ENCODE measurements at regions not wholly inside any gene's neighbourhood (a gene's known extent, or its start where the extent isn't known, plus 50 kb on each side); places are given as distances from the start of the nearest gene placed in this dataset.

- no peak for DNase-seq
Measured at GRCh38 chr4:104815665-104816064, 321.0 kb upstream of the CXXC4 start.

DNA sequence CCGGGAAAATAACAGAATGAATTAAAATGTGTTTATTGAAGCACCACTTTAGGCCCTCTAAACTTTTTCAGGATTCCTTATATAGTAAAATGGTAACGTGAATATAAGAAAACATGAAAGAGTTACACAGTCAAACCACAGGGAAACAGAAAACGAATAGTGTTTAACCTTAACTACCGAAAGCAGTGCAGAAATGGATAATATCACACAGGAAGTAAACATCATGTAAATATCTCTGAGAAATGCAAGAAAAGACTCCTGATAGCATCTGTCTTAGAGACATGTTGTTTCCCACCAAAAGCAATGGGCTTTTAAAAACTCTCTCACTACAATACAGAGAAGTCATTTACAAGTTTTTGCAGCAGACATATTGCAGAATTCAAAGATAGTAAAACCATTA is 323.9 kb upstream of the CXXC4 start:
- Mint-ChIP-seq H3K36me3 (ENCODE audit: low read depth) (no peaks in the 10 kb centered on the region), H3K27me3 (ENCODE audit: low read depth, poor library complexity) (peaks cover 12% of the 10 kb centered on the region), H3K4me1 (no peaks in the 10 kb centered on the region), H3K9me3 (peaks cover 6% of the 10 kb centered on the region), H3K4me3 (no peak overlapping the region), H3K27ac (no peak overlapping the region)
- no peak for DNase-seq
- TF ChIP-seq CTCF (IDR thresholded peaks at IDR 0.05): no peak

More at GRCh38 chr4:104815665-104816064, 321.0 kb upstream of the CXXC4 start:
- H3K9me3 Mint-ChIP-seq: peaks cover 6% of the 10 kb centered on the region
- H3K4me3 Mint-ChIP-seq: no peak overlapping the region
- no peaks in the 10 kb centered on the region for H3K36me3 Mint-ChIP-seq (ENCODE audit: low read depth)
- no peaks in the 10 kb centered on the region for H3K4me1 Mint-ChIP-seq
- peaks cover 12% of the 10 kb centered on the region for H3K27me3 Mint-ChIP-seq (ENCODE audit: low read depth, poor library complexity)
- no peak overlapping the region for H3K27ac Mint-ChIP-seq
- TF ChIP-seq CTCF (IDR thresholded peaks at IDR 0.05): no peak

DNA sequence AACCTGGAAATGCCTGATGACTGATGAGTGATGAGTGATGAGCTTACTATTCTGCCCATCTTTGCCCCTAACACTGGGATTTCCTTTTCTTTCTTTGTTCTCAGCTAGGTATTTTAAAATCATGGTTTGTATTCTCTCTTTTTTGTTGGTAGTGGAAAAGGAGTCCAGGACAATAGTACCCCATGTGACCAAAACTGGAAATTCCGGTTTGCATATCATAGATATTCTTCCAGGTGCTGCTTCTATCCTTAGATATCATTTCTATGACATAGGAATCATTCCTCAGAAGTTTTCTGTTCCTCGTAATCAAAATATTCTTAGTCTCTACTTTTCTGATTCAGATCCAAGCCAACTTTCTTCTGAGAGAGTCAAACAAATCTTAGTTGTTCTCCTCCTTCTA is 320.5 kb upstream of the TET2 start:
- Mint-ChIP-seq H3K36me3 (ENCODE audit: low read depth) (no peaks in the 10 kb centered on the region), H3K4me3 (no peak overlapping the region), H3K27ac (no peak overlapping the region), H3K9me3 (no peaks in the 10 kb centered on the region), H3K27me3 (ENCODE audit: low read depth, poor library complexity) (no peaks in the 10 kb centered on the region), H3K4me1 (no peaks in the 10 kb centered on the region)
- DNase-seq: no peak
- no peak for TF ChIP-seq CTCF (IDR thresholded peaks at IDR 0.05)

DNA sequence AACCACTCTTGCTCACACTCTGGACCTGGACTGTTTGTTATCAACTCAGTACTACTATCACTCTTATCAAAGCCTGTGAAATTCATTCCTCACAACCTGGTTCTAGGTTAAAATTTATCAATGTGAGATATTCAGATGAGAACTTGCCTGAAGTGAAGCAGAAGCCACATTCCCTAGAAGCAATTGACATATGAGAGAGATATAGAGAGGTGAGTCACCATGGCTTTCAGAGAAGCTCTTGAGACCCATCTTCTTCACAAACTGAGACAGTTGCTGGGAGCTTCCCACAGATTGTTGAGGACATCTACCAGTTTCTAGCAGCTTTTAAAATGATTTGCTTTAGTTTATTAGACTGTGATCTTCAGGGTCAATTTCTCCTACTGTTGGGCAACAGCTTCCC is 316.9 kb upstream of the TET2 start:
- no peak for TF ChIP-seq CTCF (IDR thresholded peaks at IDR 0.05)
- DNase-seq: no peak
- Mint-ChIP-seq H3K4me3 (no peak overlapping the region), H3K27ac (no peak overlapping the region), H3K9me3 (no peaks in the 10 kb centered on the region), H3K36me3 (ENCODE audit: low read depth) (no peaks in the 10 kb centered on the region), H3K4me1 (no peaks in the 10 kb centered on the region), H3K27me3 (ENCODE audit: low read depth, poor library complexity) (no peaks in the 10 kb centered on the region)

DNA sequence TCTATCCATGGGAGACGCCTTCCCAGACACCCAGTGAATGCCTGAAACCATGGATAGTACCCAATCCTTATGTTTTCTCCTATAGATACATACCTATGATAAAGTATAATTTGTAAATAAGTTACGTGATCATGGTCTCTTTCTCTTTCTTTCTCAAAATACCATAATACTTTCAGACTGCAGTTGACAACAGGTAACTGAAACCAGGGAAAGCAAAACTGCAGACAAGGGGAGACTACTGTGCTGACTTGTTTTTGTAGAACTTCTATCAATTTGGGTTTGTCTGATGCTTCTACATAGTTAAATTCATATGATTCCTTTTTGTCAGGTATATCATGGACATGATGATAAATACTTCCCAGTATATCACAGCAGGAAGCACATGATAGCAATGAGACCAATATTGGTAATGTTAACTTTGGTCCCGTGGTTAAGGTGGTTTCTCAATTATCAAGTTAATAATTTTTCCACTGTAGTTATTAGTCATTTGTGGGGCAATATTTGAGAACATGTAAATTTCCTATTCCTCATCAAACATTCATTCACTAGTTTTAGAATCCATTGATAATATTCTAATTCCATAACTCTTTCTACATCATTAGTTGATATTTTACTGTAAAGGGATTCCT is 298.0 kb upstream of the TET2 start:
- Mint-ChIP-seq H3K9me3 (no peaks in the 10 kb centered on the region), H3K4me3 (no peak overlapping the region), H3K4me1 (no peaks in the 10 kb centered on the region), H3K36me3 (ENCODE audit: low read depth) (no peaks in the 10 kb centered on the region), H3K27me3 (ENCODE audit: low read depth, poor library complexity) (peaks cover 3% of the 10 kb centered on the region), H3K27ac (no peak overlapping the region)
- DNase-seq: no peak
- no peak for TF ChIP-seq CTCF (IDR thresholded peaks at IDR 0.05)

DNA sequence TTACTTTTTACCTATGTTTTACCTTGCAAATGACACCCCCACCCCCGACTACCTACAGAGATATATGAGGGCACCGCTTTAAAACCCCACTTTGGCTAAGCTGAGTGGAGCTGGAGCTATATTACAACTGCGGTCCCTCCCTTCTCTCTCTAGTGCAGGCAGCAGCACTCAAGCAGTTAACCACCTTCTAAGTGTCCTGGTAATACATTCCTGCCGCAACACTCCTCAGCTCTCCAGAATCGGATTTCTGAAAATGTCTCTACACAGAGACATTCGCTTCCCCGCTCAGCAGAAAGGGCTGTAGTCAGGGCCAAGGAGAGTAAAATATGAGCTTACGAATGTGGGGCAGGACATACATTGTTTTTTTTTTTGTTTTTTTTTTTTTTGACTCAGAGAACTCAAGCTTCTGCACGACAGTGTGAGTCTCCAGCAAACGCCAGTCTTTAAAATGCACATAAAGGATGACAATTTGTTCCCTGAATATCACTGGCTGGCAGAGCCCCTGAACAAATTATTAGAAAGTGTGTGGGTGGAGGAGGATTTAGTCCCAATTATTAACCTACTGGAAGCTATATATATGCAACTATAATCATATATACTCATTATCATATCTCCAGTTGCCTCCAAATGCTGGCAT is 287.0 kb upstream of the TET2 start:
- Mint-ChIP-seq H3K36me3 (ENCODE audit: low read depth) (peaks cover 5% of the 10 kb centered on the region), H3K27me3 (ENCODE audit: low read depth, poor library complexity) (no peaks in the 10 kb centered on the region), H3K4me1 (peaks cover 11% of the 10 kb centered on the region), H3K27ac (no peak overlapping the region), H3K4me3 (peak overlapping the region; percentile 21), H3K9me3 (peaks cover 14% of the 10 kb centered on the region)
- peak; percentile 8 for DNase-seq
- TF ChIP-seq CTCF (IDR thresholded peaks at IDR 0.05): no peak
